ENCODE measurements at regions not wholly inside any gene's neighbourhood (a gene's known extent, or its start where the extent isn't known, plus 50 kb on each side); places are given as distances from the start of the nearest gene placed in this dataset.

DNA sequence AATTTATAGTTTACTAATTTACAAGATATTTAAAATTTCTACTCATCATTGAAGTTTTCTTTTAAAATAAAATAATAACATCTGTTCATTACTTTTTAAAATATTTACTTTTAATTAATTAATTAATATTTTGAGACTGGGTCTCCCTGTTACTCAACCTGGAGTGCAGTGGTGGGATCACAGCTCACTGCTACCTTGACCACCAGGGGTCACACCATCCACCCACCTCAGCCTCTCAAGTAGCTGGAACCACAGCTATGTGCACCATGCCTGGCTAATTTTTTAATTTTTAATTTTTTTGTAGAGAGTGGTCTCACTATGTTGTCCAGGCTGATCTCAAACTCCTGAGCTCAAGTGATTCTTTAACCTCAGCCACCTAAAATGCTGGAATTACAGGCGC lies 1013.6 kb downstream of the CDH9 start:
- no peak overlapping the region for H2AFZ ChIP-seq (ENCODE audit: low read length)
- DNase-seq (ENCODE audit: low read depth in 2 of 2) = no peak

GRCh38 chr5:26023361-26023760 lies 1015.0 kb downstream of the CDH9 start:
- Histone ChIP-seq H3K9ac (ENCODE audit: insufficient read depth, low read length) (no peak overlapping the region), H3K79me2 (ENCODE audit: control insufficient read depth, insufficient read depth, low read length) (no peaks in the 10 kb centered on the region), H3K4me3 (replicated peaks in 1 of 4; ENCODE audit: control extremely low read depth in 1 of 4, insufficient read depth in 1 of 4, low read depth in 3 of 4, low read length in 4 of 4) (no peak overlapping the region), H2AFZ (ENCODE audit: low read length) (no peak overlapping the region), H3K27ac (ENCODE audit: insufficient read depth, low read length) (no peak overlapping the region), H3K9me3 (ENCODE audit: control insufficient read depth, insufficient read depth, low read depth, low read length) (no peaks in the 10 kb centered on the region), H4K20me1 (ENCODE audit: control insufficient read depth, extremely low read depth, insufficient read depth, low read length) (no peaks in the 10 kb centered on the region), H3K36me3 (ENCODE audit: control insufficient read depth, insufficient read depth, low read length) (no peaks in the 10 kb centered on the region), H3K27me3 (ENCODE audit: control insufficient read depth, insufficient read depth, low read length) (no peaks in the 10 kb centered on the region), H3K4me2 (ENCODE audit: extremely low read depth, insufficient read depth, low read length) (no peak overlapping the region), H3K4me1 (ENCODE audit: control insufficient read depth, extremely low read depth, insufficient read depth, low read length) (no peaks in the 10 kb centered on the region)
- DNase-seq (ENCODE audit: low read depth in 2 of 2) = no peak
- TF ChIP-seq CTCF (conservative IDR thresholded peaks at IDR 0.05 in 1 of 2, IDR thresholded peaks at IDR 0.05 in 1 of 2; ENCODE audit: low read depth in 1 of 2, low read length in 2 of 2) (no peak), EZH2 (IDR thresholded peaks at IDR 0.05; ENCODE audit: low read length, missing control alignments) (no peak)

More for the DNA sequence above, 1013.6 kb downstream of the CDH9 start:
- Histone ChIP-seq H3K36me3 (ENCODE audit: control insufficient read depth, insufficient read depth, low read length) (no peaks in the 10 kb centered on the region), H3K27me3 (ENCODE audit: control insufficient read depth, insufficient read depth, low read length) (no peaks in the 10 kb centered on the region), H3K4me2 (ENCODE audit: extremely low read depth, insufficient read depth, low read length) (no peak overlapping the region), H3K9ac (ENCODE audit: insufficient read depth, low read length) (no peak overlapping the region), H3K27ac (ENCODE audit: insufficient read depth, low read length) (no peak overlapping the region), H3K4me3 (replicated peaks in 1 of 4; ENCODE audit: control extremely low read depth in 1 of 4, insufficient read depth in 1 of 4, low read depth in 3 of 4, low read length in 4 of 4) (no peak overlapping the region), H3K79me2 (ENCODE audit: control insufficient read depth, insufficient read depth, low read length) (no peaks in the 10 kb centered on the region), H3K4me1 (ENCODE audit: control insufficient read depth, extremely low read depth, insufficient read depth, low read length) (no peaks in the 10 kb centered on the region), H4K20me1 (ENCODE audit: control insufficient read depth, extremely low read depth, insufficient read depth, low read length) (no peaks in the 10 kb centered on the region), H3K9me3 (ENCODE audit: control insufficient read depth, insufficient read depth, low read depth, low read length) (no peaks in the 10 kb centered on the region)
- TF ChIP-seq CTCF (conservative IDR thresholded peaks at IDR 0.05 in 1 of 2, IDR thresholded peaks at IDR 0.05 in 1 of 2; ENCODE audit: low read depth in 1 of 2, low read length in 2 of 2) (no peak), EZH2 (IDR thresholded peaks at IDR 0.05; ENCODE audit: low read length, missing control alignments) (no peak)

DNA sequence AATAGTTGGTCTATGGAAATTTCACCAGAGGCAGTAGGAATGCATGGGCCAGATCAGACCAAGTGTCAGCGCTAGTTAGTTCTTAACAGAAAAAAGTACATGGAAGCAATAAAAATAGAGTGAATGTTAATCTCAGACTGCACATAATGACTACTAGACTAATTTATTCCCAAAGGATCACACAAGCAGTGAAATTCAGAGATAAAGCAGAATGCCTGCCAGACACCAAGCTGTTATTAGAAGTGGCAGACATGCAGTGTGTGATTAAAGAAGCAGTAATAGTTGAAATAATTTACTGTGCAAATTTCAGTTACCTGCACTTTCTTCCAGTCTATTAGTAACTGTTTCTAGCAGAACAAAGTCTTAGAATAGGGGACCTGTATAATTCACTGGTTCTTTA lies 1024.2 kb downstream of the CDH9 start:
- no peak for DNase-seq (ENCODE audit: low read depth in 2 of 2)

More for the DNA sequence above, 1024.2 kb downstream of the CDH9 start:
- Histone ChIP-seq H3K9me3 (ENCODE audit: control insufficient read depth, insufficient read depth, low read depth, low read length) (no peaks in the 10 kb centered on the region), H3K4me1 (ENCODE audit: control insufficient read depth, extremely low read depth, insufficient read depth, low read length) (no peaks in the 10 kb centered on the region), H3K27ac (ENCODE audit: insufficient read depth, low read length) (no peak overlapping the region), H3K36me3 (ENCODE audit: control insufficient read depth, insufficient read depth, low read length) (no peaks in the 10 kb centered on the region), H3K4me3 (replicated peaks in 1 of 4; ENCODE audit: control extremely low read depth in 1 of 4, insufficient read depth in 1 of 4, low read depth in 3 of 4, low read length in 4 of 4) (no peak overlapping the region), H4K20me1 (ENCODE audit: control insufficient read depth, extremely low read depth, insufficient read depth, low read length) (no peaks in the 10 kb centered on the region), H3K27me3 (ENCODE audit: control insufficient read depth, insufficient read depth, low read length) (no peaks in the 10 kb centered on the region), H3K9ac (ENCODE audit: insufficient read depth, low read length) (no peak overlapping the region), H3K79me2 (ENCODE audit: control insufficient read depth, insufficient read depth, low read length) (no peaks in the 10 kb centered on the region), H2AFZ (ENCODE audit: low read length) (no peak overlapping the region), H3K4me2 (ENCODE audit: extremely low read depth, insufficient read depth, low read length) (no peak overlapping the region)
- TF ChIP-seq EZH2 (IDR thresholded peaks at IDR 0.05; ENCODE audit: low read length, missing control alignments) = no peak
- TF ChIP-seq CTCF (conservative IDR thresholded peaks at IDR 0.05 in 1 of 2, IDR thresholded peaks at IDR 0.05 in 1 of 2; ENCODE audit: low read depth in 1 of 2, low read length in 2 of 2) = no peak
